HTR-8/SVneo (cell line): ENCODE measurements at regions not wholly inside any gene's neighbourhood (a gene's known extent, or its start where the extent isn't known, plus 50 kb on each side); places are given as distances from the start of the nearest gene placed in this dataset.
"Not testable (repeated sequence)": the region's sequence is repeated elsewhere in the genome, so short reads cannot be mapped to it uniquely, and the experiment has no call there.

Experiments
- DNase-seq: peaks from one replicate; pipeline ENCODE4 v3.0.0; 2011; ENCODE audit warnings: low spot score, mixed read lengths; ENCODE audit not compliant: insufficient read length
- FAIRE-seq: peaks from 2 replicates; lab custom pipeline; 2011; peaks lifted over from hg19 to GRCh38; lab: Jason Lieb, UNC

DNA sequence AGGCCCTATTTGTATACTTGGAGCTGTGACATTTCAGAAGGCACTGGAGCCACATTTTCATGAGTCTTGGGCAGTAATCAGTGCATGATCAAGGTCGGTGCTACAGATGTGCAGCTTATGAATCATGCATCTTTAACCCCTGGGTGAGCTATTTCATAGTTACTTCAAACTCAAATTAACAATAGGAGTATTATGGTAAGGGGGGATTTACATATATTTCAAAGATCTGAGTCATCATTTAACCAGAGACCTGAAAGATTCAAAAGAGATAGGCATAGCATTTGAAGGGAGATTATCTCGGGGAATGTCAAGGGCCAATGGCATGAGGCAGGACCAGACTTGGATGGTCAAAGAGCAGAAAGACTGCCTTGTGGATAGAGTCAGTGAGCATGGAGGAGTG is 169.0 kb upstream of the GRIN3A start:
- no peak for FAIRE-seq
- no peak for DNase-seq

DNA sequence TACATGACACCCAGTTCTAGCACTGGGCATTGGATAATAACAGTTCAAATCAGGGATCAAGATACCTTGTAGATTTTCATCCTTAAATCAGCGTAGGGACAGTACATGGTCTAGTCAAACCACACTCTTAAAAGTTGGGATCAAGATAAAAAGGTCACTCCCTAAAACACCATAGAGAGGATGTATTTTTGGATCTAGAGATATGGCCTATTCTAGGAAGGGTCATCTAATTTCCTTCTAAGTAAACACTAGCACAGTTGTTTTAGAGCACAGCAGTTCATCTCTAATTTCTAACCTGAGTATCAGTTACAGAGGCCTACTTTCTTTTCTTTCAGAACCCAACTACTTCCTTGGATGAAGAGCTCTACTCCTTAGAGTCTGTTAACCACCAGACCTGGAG is 166.4 kb upstream of the GRIN3A start:
- FAIRE-seq (no peak), DNase-seq (no peak)

DNA sequence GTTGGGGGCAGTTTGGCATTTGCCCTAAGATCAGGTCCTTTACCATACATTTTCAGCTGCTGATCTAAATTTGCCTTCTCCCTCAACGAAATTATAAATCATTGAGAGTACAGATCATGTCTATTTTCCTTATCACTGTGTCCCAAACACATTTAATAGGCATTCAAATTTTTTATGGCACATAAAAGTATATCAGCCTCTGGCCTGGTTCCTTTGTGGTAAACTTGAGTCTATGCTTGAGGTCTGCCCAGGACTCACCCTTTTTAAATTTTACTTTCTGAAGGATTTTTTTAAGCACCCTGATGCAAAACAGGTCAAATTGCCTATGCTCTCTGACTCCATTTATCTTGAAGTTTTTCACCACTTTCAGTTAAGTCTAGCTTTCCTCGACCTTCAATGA is 163.6 kb upstream of the GRIN3A start:
- DNase-seq: no peak
- no peak for FAIRE-seq

GRCh38 chr9:101897196-101897595 is 158.7 kb upstream of the GRIN3A start:
- no peak for DNase-seq
- no peak for FAIRE-seq

DNA sequence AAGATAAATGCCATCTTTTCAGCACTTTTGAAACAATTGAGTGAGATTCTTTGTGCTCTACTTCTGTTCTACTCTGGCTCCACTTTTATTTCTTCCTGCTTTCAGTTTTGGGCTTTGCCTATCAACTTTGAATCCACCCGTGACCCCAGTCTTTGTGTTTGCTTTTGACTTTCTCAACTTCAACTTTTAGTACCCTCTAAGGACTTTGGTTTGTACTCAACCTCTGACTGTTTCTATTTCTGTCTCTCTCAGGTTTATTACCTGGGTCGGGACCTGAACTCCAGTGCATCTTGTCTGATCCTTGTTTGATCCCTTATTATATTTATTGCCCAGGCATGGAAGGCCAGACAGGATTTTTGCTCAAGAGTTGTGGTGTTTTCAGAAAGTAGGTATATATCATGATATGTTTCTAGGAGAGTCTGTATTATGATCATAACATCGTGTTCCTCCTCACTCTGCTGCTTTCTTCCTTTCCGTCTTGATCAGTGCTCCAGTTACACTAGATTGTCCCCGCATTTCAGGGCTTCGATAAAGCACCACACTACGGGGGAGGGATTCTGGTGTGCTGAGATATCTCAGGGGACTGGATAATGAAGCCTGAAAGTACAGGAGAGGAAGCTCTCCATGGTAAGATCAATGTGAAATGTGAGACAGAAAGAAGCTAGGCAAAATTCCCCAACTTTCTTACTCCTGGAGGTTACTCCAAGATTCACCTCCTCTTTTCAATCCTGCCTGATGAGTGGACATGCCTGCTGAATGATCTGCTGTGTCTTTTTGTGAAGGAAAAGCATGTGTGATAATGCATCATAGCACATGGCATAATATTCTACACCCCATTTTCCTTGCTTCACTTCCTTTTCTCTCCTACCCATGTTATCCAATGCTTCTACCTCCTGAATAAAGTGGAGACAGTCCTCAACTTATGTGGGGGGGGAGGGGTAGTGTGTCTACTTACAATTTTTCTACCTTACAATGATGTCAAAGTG is 155.5 kb upstream of the GRIN3A start:
- DNase-seq: no peak
- no peak for FAIRE-seq

DNA sequence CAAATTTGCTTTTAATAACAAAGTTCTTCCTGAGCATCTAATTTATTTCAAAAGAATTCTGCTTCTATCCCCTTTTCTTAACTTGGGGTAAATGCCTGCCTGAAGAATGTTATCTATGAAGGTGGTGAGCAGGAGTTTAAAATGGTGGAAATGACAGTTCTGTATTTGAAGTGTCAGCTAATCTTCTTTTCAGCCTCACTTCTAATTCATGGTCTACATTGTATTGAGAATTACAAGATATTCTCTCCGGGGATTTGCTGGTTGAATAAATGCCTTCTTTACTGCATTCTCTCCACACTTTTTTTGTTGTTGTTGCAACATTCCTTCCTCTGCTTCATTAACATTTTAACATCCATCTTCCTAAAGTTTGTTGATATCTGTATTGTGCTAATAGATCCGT is 143.1 kb upstream of the GRIN3A start:
- no peak for FAIRE-seq
- no peak for DNase-seq

GRCh38 chr9:101880846-101881245 is 142.4 kb upstream of the GRIN3A start:
- no peak for DNase-seq
- no peak for FAIRE-seq

- FAIRE-seq: no peak
- no peak for DNase-seq
These were observed 140.3 kb upstream of the GRIN3A start for GRCh38 chr9:101878734-101879133.

DNA sequence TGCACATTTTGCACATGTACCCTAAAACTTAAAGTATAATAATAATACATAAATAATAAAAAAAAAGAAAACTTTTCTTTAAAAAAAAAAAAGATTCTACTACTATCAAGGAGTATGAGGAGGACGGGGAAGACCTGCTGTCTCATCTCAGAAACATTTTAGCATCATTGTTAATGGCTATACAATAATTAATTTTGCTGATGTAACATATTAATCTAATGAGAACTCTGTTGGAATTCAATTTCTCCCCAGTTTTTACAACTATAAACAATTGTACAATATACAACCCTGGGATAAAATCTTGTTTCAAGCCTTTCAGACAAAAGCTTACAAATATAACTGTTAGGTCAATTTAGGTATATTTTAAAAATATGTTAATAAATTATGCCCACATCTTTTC is 139.0 kb upstream of the GRIN3A start:
- DNase-seq (no peak), FAIRE-seq (no peak)

DNA sequence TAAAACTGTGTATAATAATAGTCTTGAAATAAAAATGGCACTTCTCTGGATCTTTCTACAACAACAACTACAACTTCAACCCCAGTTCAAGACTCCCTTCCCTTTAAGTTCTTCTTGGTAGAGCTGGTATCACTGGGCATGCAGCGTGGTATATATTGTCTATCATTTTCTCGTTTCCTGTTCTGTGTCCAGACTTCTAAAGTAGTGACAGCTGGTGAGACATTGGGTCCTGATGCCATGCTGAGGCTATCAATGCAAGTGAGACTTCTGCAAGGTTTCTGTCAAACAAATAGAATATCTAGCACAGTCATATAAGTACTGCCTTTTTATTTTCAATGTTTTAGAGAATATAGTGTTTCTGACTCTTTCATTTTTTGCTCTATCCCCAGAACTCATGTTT is 123.0 kb upstream of the GRIN3A start:
- FAIRE-seq (no peak), DNase-seq (no peak)

GRCh38 chr9:101860920-101861319 is 122.5 kb upstream of the GRIN3A start:
- DNase-seq: no peak
- FAIRE-seq: no peak

DNA sequence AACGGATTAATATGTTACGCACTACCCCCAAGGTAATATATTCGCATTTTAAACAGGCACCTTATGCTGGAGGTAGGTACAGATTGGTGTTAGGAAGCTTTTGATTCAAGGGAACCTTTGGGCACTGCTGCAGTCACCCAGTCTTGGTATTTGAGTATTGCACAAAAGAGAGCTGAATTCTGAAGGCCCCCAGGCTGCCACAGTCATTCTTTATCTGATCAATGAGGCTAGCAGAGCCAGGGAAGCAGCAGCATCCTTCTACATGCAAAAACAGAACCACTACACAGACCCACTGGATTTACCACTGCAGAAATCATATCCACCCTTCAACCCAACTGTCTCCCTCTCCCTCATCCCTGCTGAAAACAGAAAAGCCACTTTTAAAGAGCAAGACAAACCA is 121.2 kb upstream of the GRIN3A start:
- DNase-seq (no peak), FAIRE-seq (no peak)

- FAIRE-seq (no peak), DNase-seq (no peak)
These were observed 119.6 kb upstream of the GRIN3A start for GRCh38 chr9:101858026-101858425.

GRCh38 chr9:101849102-101849707 is 110.8 kb upstream of the GRIN3A start:
- FAIRE-seq (no peak), DNase-seq (no peak)

- DNase-seq (peak; percentile 6), FAIRE-seq (no peak)
These were observed 110.1 kb upstream of the GRIN3A start for GRCh38 chr9:101848485-101848919.

- FAIRE-seq (no peak), DNase-seq (no peak)
These were observed 107.7 kb upstream of the GRIN3A start for GRCh38 chr9:101846161-101846560.

- no peak for DNase-seq
- no peak for FAIRE-seq
These were observed 102.3 kb upstream of the GRIN3A start for GRCh38 chr9:101840694-101841188.

GRCh38 chr9:101838988-101839387 is 100.5 kb upstream of the GRIN3A start:
- not testable (repeated sequence) for FAIRE-seq, DNase-seq

- FAIRE-seq (no peak), DNase-seq (no peak)
These were observed 97.6 kb upstream of the GRIN3A start for GRCh38 chr9:101836021-101836420.

- no peak for FAIRE-seq
- DNase-seq: no peak
These were observed 94.0 kb upstream of the GRIN3A start for GRCh38 chr9:101832486-101832885.

DNA sequence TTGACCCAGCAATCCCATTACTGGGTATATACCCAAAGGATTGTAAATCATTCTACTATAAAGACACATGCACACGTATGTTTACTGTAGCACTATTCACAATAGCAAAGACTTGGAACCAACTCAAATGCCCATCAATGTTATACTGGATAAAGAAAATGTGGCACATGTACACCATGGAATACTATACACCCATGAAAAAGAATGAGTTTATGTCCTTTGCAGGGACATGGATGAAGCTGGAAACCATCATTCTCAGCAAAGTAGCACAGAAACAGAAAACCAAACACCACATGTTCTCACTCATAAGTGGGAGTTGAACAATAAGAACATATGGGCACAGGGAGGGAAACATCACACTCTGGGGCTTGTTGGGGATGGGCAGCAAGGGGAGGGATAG is 83.0 kb upstream of the GRIN3A start:
- FAIRE-seq: not testable (repeated sequence)

More for the DNA sequence above, 83.0 kb upstream of the GRIN3A start:
- DNase-seq: not testable (repeated sequence)
